ENCODE measurements at regions not wholly inside any gene's neighbourhood (a gene's known extent, or its start where the extent isn't known, plus 50 kb on each side); places are given as distances from the start of the nearest gene placed in this dataset.

DNA sequence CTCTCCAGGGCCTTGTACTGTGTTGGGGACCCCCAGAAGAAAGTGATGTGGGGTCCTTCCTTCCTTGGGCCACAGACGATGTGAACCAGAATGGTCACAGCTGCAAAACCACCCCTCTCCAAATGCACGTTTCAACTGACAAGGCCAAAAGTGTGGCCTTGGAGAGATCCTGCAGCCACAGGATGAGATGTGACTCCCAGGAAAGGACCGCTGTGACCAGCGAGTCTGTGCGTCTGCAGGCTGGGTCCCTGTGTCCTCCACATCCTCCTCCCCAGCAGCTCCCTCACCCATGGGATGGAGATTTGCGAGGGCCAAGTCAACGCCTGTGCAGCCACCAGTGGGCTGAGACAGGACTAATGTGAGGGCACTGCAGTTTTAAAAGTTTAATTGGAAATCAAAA is 247.0 kb downstream of the ERMARD start:
- no peak overlapping the region for H3K4me2 ChIP-seq (ENCODE audit: low read length)
- no peak overlapping the region for H3K27ac ChIP-seq (ENCODE audit: low read depth, low read length)
- no peak for TF ChIP-seq EZH2phosphoT487 (IDR thresholded peaks at IDR 0.05; ENCODE audit: borderline replicate concordance, low read length)
- no peak for TF ChIP-seq CTCF (IDR thresholded peaks at IDR 0.05; ENCODE audit: low read depth, low read length, poor library complexity, severe bottlenecking)
- no peak overlapping the region for H3K4me3 ChIP-seq (ENCODE audit: low read length)
- no peaks in the 10 kb centered on the region for H3K79me2 ChIP-seq (ENCODE audit: control insufficient read depth, low read length)
- H3K36me3 ChIP-seq (ENCODE audit: control insufficient read depth, low read length): no peaks in the 10 kb centered on the region
- no peaks in the 10 kb centered on the region for H3K9me2 ChIP-seq (replicated peaks; ENCODE audit: control insufficient read depth, low read length)
- H3F3A ChIP-seq (ENCODE audit: control insufficient read depth, insufficient read depth): no peaks in the 10 kb centered on the region
- peaks cover 25% of the 10 kb centered on the region; the same call in 1 of the 2 replicates for H3K9me3 ChIP-seq (ENCODE audit: control insufficient read depth, insufficient read depth, low read length)
- H4K20me1 ChIP-seq (ENCODE audit: control insufficient read depth, insufficient read depth, low read depth, low read length): no peaks in the 10 kb centered on the region
- no peaks in the 10 kb centered on the region for H3K27me3 ChIP-seq (ENCODE audit: control insufficient read depth, low read length)
- H3K4me1 ChIP-seq (ENCODE audit: control insufficient read depth, low read length): no peaks in the 10 kb centered on the region

DNA sequence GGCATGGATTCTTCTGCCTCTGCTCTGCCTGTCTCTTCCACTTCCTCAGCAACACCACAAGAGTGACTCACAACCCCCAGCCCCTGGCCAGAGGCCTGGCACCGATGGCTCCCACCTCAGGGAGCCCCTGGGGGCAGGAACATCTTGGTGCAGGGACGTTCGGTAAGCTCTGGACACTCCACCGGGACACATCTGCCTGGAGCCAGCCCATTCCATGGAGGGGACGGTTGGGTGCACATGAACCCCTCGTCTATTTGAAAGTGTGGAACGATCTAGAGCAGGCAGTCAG is 246.5 kb downstream of the ERMARD start:
- Histone ChIP-seq H3K4me2 (ENCODE audit: low read length) (no peak overlapping the region), H3F3A (ENCODE audit: control insufficient read depth, insufficient read depth) (no peaks in the 10 kb centered on the region), H3K9me3 (ENCODE audit: control insufficient read depth, insufficient read depth, low read length) (peaks cover 20% of the 10 kb centered on the region; the same call in 1 of the 2 replicates), H3K27me3 (ENCODE audit: control insufficient read depth, low read length) (no peaks in the 10 kb centered on the region), H3K27ac (ENCODE audit: low read depth, low read length) (no peak overlapping the region), H3K4me3 (ENCODE audit: low read length) (no peak overlapping the region), H3K36me3 (ENCODE audit: control insufficient read depth, low read length) (no peaks in the 10 kb centered on the region), H3K4me1 (ENCODE audit: control insufficient read depth, low read length) (no peaks in the 10 kb centered on the region), H3K79me2 (ENCODE audit: control insufficient read depth, low read length) (no peaks in the 10 kb centered on the region), H3K9me2 (replicated peaks; ENCODE audit: control insufficient read depth, low read length) (no peaks in the 10 kb centered on the region), H4K20me1 (ENCODE audit: control insufficient read depth, insufficient read depth, low read depth, low read length) (no peaks in the 10 kb centered on the region)
- TF ChIP-seq CTCF (IDR thresholded peaks at IDR 0.05; ENCODE audit: low read depth, low read length, poor library complexity, severe bottlenecking) (no peak), EZH2phosphoT487 (IDR thresholded peaks at IDR 0.05; ENCODE audit: borderline replicate concordance, low read length) (no peak)

GRCh38 chr6:169997187-169997929 is 245.9 kb downstream of the ERMARD start:
- Histone ChIP-seq H3K4me2 (ENCODE audit: low read length) (no peak overlapping the region), H3K9me2 (replicated peaks; ENCODE audit: control insufficient read depth, low read length) (no peaks in the 10 kb centered on the region), H3K27ac (ENCODE audit: low read depth, low read length) (no peak overlapping the region), H3K36me3 (ENCODE audit: control insufficient read depth, low read length) (no peaks in the 10 kb centered on the region), H3K4me1 (ENCODE audit: control insufficient read depth, low read length) (peaks cover 2% of the 10 kb centered on the region), H3K9me3 (ENCODE audit: control insufficient read depth, insufficient read depth, low read length) (peaks cover 18% of the 10 kb centered on the region; the same call in 1 of the 2 replicates), H3F3A (ENCODE audit: control insufficient read depth, insufficient read depth) (no peaks in the 10 kb centered on the region), H3K27me3 (ENCODE audit: control insufficient read depth, low read length) (no peaks in the 10 kb centered on the region), H3K4me3 (ENCODE audit: low read length) (no peak overlapping the region), H4K20me1 (ENCODE audit: control insufficient read depth, insufficient read depth, low read depth, low read length) (no peaks in the 10 kb centered on the region), H3K79me2 (ENCODE audit: control insufficient read depth, low read length) (no peaks in the 10 kb centered on the region)
- TF ChIP-seq CTCF (IDR thresholded peaks at IDR 0.05; ENCODE audit: low read depth, low read length, poor library complexity, severe bottlenecking): no peak
- no peak for TF ChIP-seq EZH2phosphoT487 (IDR thresholded peaks at IDR 0.05; ENCODE audit: borderline replicate concordance, low read length)
